GM18505 (cell line): ENCODE measurements at regions not wholly inside any gene's neighbourhood (a gene's known extent, or its start where the extent isn't known, plus 50 kb on each side); places are given as distances from the start of the nearest gene placed in this dataset.
"Not testable (repeated sequence)": the region's sequence is repeated elsewhere in the genome, so short reads cannot be mapped to it uniquely, and the experiment has no call there.

Experiments used
- ATAC-seq: cut with Tn5 transposase; IDR thresholded peaks from one replicate; pipeline ENCODE4 v1.9.1; 2021; ENCODE audit not compliant: unreplicated experiment
- POLR2A ChIP-seq: IDR thresholded peaks from 4 replicates; pipeline ENCODE4 v1.6.1; 2011; ENCODE audit warnings: borderline replicate concordance; ENCODE audit not compliant: insufficient read depth, insufficient read length; ENCODE audit errors: extremely low read depth

- ATAC-seq, result not testable (repeated sequence)
Measured at GRCh38 chr17:26936645-26937044, 357.3 kb upstream of the WSB1 start.

DNA sequence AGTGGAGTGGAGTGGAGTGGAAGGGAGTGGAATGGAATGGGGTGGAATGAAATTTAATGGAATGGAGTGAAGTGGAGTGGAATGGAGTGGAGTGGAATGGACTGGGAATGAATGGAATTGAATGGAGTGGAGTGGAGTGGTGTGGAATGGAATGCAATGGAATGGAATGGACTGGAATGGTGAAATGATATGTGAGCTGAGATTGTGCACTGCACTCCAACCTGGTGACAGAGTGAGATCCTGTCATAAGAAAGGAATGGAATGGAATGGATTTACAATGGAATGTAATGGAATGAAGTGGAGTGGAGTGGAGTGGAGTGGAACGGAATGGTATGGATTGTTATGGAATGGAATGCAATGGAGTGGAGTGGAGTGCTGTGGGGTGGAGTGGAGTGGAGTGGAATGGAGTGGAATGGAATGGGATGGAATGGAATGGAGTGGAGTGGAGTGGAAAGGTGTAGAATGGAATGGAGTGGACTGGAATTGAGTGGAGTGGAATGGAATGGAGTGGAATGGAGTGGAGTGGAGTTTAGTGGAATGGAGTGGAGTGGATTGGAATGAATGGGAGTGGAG lies 356.1 kb upstream of the WSB1 start:
- ATAC-seq, result not testable (repeated sequence)

DNA sequence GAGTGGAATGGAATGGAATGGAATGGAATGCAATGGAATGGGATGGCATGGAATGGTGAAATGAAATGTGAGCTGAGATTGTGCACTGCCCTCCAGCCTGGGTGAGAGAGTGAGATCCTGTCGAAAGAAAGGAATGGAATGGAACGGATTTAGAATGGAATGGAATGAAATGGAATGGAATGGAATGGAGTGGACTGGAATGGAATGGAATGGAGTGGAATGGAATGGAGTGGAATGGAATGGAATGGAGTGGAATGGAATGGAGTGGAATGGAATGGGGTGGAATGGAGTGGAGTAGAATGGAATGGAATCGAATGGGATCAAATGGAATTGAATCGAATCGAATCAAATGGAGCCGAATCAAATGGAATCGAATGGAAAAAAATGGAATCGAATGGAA lies 354.2 kb upstream of the WSB1 start:
- ATAC-seq, result not testable (repeated sequence)

DNA sequence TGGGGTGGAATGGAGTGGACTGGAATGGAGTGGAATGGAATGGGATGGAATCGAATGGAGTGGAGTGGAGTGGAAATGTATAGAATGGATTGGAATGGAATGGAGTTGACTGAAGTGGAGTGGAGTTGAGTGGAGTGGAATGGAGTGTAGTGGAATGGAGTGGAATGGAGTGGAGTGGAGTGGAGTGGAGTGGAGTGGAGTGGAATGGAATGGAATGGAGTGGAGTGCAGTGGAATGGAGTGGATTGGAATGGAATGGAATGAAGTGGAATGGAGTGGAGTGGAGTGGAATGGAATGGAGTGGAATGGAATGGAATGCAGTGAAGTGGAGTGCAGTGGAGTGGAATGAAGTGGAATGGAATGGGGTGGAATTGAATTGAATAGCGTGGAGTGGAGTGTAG lies 353.3 kb upstream of the WSB1 start:
- not testable (repeated sequence) for ATAC-seq

- TF ChIP-seq POLR2A, result no peak
- no peak for ATAC-seq
Measured at GRCh38 chr17:26962255-26963162, 331.4 kb upstream of the WSB1 start.

DNA sequence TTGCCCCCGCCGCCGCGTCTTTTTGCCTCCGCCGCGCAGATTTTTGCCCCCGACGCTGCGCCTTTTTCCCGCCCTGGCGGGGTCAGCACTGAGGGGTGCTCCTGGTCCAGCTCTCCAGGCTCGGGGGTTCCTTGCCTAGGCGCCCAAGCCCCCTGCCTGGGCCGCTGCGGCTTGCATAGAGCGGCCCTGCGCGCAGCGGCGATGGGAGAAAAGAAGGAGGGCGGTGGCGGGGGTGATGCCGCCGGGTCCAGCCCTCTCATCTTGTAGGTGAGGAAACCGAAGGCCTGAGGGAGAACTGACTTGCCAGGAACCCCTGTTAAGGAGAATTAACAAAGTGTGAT lies 330.8 kb upstream of the WSB1 start:
- TF ChIP-seq POLR2A, result no peak
- ATAC-seq, result no peak

DNA sequence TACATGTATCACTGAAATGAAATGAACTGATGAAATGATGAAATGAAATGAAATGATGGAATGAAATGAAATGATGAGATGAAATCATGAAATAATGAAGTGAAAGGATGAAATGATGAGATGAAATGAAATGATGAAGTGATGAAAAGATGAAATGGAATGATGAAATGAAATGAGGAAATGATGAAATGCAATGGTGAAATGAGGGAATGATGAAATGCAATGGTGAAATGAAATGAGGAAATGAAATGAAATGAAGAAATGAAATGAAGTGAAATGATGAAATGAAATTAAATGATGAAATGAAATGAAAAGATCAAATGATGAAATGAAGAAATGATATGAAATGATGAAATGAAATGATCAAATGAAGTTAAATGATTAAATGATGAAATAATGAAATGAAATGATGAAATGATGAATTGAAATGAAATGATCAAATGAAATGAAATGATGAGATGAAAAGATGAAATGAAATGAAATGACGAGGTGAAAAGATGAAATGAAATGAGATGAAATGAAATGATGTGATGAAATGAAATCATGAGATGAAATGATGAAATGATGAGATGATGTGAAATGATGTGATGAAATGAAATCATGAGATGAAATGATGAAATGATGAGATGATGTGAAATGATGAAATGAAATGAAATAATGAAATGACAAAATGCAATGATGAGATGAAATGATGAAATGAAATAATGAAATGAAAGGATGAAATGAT lies 327.9 kb upstream of the WSB1 start:
- ATAC-seq, result not testable (repeated sequence)

GRCh38 chr17:26966625-26967179 lies 327.2 kb upstream of the WSB1 start:
- ATAC-seq, result not testable (repeated sequence)

DNA sequence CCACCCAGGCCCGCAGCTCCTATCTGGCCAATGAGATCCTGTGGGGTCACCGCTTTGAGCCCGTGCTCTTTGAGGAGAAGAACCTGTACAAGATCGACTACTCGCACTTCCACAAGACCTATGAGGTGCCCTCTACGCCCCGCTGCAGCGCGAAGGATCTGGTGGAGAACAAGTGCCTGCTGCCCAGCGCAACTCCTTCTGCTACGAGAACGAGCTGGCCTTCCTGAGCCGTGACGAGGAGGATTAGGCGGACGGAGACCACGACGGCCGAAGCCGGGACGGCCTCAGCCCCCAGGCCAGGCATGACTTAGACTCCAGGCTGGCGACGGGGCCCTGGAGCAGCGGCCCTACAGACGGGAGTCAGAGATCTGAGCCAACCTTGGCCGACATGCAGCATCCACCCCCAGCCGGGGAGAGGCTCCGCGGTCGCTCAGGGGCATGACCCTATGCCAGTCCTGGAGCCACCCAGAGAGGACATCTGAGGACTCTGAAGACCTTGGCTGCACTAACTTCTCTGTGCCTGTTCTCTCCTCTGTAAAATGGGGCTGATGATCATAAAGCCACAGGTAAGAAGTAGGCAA lies 312.0 kb upstream of the WSB1 start:
- not testable (repeated sequence) for ATAC-seq

- ATAC-seq, result not testable (repeated sequence)
Measured at GRCh38 chr17:26982563-26982962, 311.4 kb upstream of the WSB1 start.

GRCh38 chr17:26987851-26988250 lies 306.1 kb upstream of the WSB1 start:
- not testable (repeated sequence) for ATAC-seq

DNA sequence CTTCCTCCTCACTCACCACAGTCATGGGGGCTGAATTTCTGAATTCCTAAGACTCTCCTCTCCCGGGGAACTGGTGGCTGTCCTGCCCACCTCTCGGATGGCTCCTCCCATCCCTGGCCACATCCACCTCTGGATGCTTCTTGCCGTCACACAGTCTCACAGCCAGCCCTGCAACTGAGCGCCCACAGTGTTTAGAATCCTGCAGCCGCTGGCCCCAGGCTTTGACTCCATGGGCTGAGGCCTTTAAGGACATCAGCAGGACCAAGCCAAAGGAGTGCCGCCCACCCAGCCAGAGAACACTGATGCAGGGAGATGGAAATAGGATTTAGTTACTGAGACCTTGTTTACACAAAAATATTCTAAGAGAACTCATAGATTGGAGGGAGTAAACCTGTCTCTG lies 299.3 kb upstream of the WSB1 start:
- ATAC-seq, result not testable (repeated sequence)

GRCh38 chr17:26996146-26996916 lies 297.6 kb upstream of the WSB1 start:
- not testable (repeated sequence) for ATAC-seq

- not testable (repeated sequence) for ATAC-seq
Measured at GRCh38 chr17:27007734-27008531, 286.0 kb upstream of the WSB1 start.
